Activated B cell treated with CpG ODN at 0.5 μM for 24 hours (primary cell): ENCODE measurements at regions not wholly inside any gene's neighbourhood (a gene's known extent, or its start where the extent isn't known, plus 50 kb on each side); places are given as distances from the start of the nearest gene placed in this dataset.
"Not testable (repeated sequence)": the region's sequence is repeated elsewhere in the genome, so short reads cannot be mapped to it uniquely, and the experiment has no call there.

Source experiments
- ATAC-seq: fragments of 200-7000 bp; cut with Tn5 transposase; one replicate; pipeline ENCODE4 v1.10.0; 2021; ENCODE audit warnings: low read depth, mild to moderate bottlenecking, moderate library complexity
- CTCF ChIA-PET: fragments of 350-600 bp; sonication (Branson Sonifier 250); formaldehyde crosslinking; loops from one replicate; lab custom pipeline; 2021; ENCODE audit warnings: antibody characterized with exemption; lab: Charles Lee
- POLR2A ChIA-PET: fragments of 350-600 bp; sonication (Branson Sonifier 250); formaldehyde crosslinking; loops from one replicate; lab custom pipeline; 2021; ENCODE audit warnings: antibody characterized with exemption; lab: Charles Lee
- DNase-seq: peaks from one replicate; pipeline ENCODE4 v3.0.0; 2022
- H3K27ac Mint-ChIP-seq: one replicate; pipeline ENCODE4 v1.8.0; 2020; ENCODE audit warnings: mixed read lengths
- H3K27me3 Mint-ChIP-seq: one replicate; pipeline ENCODE4 v1.8.0; 2021; ENCODE audit warnings: mixed read lengths
- H3K36me3 Mint-ChIP-seq: one replicate; pipeline ENCODE4 v1.8.0; 2021; ENCODE audit warnings: low read depth, mixed read lengths
- H3K4me1 Mint-ChIP-seq: one replicate; pipeline ENCODE4 v1.8.0; 2021; ENCODE audit warnings: mixed read lengths
- H3K4me3 Mint-ChIP-seq: one replicate; pipeline ENCODE4 v1.8.0; 2020; ENCODE audit warnings: mild to moderate bottlenecking, mixed read lengths
- H3K9me3 Mint-ChIP-seq: one replicate; pipeline ENCODE4 v1.8.0; 2020; ENCODE audit warnings: mixed read lengths
- intact Hi-C: fragments of 100-400 bp; cut with micrococcal nuclease; formaldehyde crosslinking; loops from one replicate; pipeline ENCODE4 v1.15.1; 2024
- TF ChIP-seq, protein P1 (sequence below): fragments of 200-600 bp; IDR thresholded peaks from one replicate; pipeline ENCODE4 v1.8.0; 2022; ENCODE audit warnings: antibody characterized with exemption, mild to moderate bottlenecking

DNA sequence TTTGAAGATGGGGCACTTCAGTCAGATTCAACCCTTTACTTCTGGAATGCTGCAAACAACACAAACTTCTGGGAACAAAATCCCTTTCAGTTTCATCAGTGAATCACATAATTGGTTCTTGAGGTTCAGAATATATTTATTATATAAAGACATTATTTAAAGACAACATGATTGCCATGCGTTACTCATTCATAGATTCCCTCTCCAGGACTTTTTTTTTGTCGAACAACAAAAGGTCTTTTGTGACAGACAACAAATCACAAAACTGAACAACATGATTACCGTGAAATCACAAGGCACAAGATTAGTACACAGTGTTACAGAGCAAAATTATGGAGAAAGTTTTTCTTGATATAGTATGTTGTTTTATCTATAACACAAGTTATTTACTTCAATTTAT lies 1815.0 kb downstream of the NCAM2 start:
- Mint-ChIP-seq H3K4me1 (no peaks in the 10 kb centered on the region), H3K4me3 (no peak overlapping the region), H3K27me3 (no peaks in the 10 kb centered on the region), H3K9me3 (no peaks in the 10 kb centered on the region), H3K27ac (no peak overlapping the region), H3K36me3 (no peaks in the 10 kb centered on the region)
- CTCF ChIA-PET = no interaction called here
- intact Hi-C loops = no loop called here
- TF ChIP-seq, protein P1, sequence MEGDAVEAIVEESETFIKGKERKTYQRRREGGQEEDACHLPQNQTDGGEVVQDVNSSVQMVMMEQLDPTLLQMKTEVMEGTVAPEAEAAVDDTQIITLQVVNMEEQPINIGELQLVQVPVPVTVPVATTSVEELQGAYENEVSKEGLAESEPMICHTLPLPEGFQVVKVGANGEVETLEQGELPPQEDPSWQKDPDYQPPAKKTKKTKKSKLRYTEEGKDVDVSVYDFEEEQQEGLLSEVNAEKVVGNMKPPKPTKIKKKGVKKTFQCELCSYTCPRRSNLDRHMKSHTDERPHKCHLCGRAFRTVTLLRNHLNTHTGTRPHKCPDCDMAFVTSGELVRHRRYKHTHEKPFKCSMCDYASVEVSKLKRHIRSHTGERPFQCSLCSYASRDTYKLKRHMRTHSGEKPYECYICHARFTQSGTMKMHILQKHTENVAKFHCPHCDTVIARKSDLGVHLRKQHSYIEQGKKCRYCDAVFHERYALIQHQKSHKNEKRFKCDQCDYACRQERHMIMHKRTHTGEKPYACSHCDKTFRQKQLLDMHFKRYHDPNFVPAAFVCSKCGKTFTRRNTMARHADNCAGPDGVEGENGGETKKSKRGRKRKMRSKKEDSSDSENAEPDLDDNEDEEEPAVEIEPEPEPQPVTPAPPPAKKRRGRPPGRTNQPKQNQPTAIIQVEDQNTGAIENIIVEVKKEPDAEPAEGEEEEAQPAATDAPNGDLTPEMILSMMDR = no peak
- no peak for DNase-seq
- POLR2A ChIA-PET = no interaction called here
- ATAC-seq = no peak

DNA sequence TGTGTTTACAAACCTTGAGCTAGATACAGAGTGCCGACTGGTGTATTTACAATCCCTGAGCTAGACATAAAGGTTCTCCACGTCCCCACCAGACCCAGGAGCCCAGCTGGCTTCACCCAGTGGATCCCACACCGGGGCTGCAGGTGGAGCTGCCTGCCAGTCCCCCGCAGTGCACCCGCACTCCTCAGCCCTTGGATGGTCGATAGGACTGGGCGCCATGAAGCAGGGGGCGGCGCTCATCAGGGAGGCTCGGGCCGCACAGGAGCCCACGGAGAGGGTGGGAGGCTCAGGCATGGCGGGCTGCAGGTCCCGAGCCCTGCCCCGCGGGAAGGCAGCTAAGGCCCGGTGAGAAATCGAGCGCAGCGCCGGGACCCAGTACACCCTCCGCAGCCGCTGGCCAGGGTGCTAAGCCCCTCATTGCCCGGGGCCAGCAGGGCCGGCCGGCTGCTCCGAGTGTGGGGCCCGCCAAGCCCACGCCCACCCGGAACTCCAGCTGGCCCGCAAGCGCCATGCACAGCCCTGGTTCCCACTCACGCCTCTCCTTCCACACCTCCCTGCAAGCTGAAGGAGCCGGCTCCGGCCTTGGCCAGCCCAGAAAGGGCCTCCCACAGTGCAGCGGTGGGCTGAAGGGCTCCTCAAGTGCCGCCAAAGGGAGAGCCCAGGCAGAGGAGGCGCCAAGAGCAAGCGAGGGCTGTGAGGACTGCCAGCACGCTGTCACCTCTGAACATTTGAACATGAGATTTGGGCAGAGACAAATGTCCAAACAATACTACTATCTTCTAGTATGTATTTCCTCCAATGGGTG lies 1820.7 kb downstream of the NCAM2 start:
- intact Hi-C loops, H3K27me3 Mint-ChIP-seq, ATAC-seq, POLR2A ChIA-PET, CTCF ChIA-PET, H3K27ac Mint-ChIP-seq, H3K9me3 Mint-ChIP-seq, DNase-seq, H3K4me3 Mint-ChIP-seq, H3K36me3 Mint-ChIP-seq, H3K4me1 Mint-ChIP-seq: not testable (repeated sequence)

DNA sequence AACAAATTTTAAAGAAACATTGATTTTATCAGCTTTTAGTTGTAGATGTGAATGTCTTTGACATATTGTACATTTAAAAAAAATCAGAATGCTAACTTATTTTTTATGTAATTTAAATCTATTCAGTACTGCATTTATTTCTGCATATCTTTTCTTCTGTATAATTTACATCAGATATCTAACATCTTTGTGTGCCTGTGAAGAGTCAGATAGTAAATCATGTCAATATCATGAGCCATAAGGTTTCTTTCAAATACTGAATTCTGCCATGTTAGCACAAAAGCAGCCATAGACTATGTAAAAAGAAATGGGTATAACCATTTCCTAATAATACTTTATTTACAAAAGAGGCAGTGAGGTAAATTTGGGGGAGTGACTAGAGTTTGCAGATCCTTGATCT lies 1829.2 kb downstream of the NCAM2 start:
- Mint-ChIP-seq H3K9me3 (peaks cover 14% of the 10 kb centered on the region), H3K27me3 (no peaks in the 10 kb centered on the region), H3K36me3 (no peaks in the 10 kb centered on the region), H3K4me3 (no peak overlapping the region), H3K27ac (no peak overlapping the region), H3K4me1 (no peaks in the 10 kb centered on the region)
- no peak for DNase-seq
- intact Hi-C loops = no loop called here
- TF ChIP-seq, protein P1 = no peak
- ChIA-PET CTCF (no interaction called here), POLR2A (no interaction called here)
- ATAC-seq = no peak

DNA sequence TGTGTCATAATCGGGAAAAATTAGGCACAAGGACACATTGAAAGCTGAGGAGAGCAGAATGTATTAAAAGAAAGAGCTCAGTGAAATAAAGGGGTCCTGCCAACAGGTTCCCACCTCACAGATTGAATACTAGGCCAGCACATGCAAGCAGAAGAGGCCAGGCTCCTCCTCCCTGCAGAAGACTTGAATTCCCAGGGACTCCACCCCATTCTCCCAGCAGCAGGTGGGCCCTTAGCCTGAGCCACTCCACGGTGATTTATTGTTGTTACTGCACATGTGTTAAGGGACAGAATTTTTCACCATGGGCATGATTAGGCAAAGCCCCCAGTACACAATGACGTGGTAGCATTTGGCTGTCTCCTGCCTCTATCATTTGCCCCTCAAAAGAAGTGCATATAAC lies 1844.7 kb downstream of the NCAM2 start:
- ATAC-seq = no peak
- DNase-seq = no peak
- intact Hi-C loops = no loop called here
- H3K27ac Mint-ChIP-seq = no peak overlapping the region
- ChIA-PET POLR2A (no interaction called here), CTCF (no interaction called here)
- peaks cover 8% of the 10 kb centered on the region for H3K9me3 Mint-ChIP-seq
- no peak overlapping the region for H3K4me3 Mint-ChIP-seq
- no peaks in the 10 kb centered on the region for H3K27me3 Mint-ChIP-seq
- TF ChIP-seq, protein P1 = no peak
- H3K36me3 Mint-ChIP-seq = no peaks in the 10 kb centered on the region
- H3K4me1 Mint-ChIP-seq = no peaks in the 10 kb centered on the region

DNA sequence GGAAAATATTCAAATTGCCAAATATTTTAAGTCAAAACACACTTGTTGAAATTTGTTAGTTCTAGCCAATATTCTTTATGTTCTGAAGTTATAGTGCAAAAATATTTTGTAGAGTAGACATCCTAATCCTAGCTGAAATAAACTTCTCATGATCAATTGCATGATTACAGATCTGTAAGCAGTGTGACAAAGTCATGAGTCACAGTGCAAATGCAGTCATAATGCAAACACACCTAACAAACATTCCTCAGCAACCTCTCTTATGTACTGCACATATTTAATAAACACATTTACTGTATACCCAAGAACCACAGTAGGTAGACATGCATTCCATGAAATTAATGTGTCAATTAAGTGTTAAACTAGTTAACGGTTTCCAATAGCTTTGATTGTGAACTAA lies 1857.4 kb downstream of the NCAM2 start:
- Mint-ChIP-seq H3K4me1 (no peaks in the 10 kb centered on the region), H3K27me3 (no peaks in the 10 kb centered on the region), H3K9me3 (peaks cover 2% of the 10 kb centered on the region), H3K36me3 (no peaks in the 10 kb centered on the region), H3K4me3 (no peak overlapping the region), H3K27ac (no peak overlapping the region)
- intact Hi-C loops = no loop called here
- TF ChIP-seq, protein P1 = no peak
- DNase-seq (no peak), ATAC-seq (no peak)
- CTCF ChIA-PET = no interaction called here
- POLR2A ChIA-PET = no interaction called here

DNA sequence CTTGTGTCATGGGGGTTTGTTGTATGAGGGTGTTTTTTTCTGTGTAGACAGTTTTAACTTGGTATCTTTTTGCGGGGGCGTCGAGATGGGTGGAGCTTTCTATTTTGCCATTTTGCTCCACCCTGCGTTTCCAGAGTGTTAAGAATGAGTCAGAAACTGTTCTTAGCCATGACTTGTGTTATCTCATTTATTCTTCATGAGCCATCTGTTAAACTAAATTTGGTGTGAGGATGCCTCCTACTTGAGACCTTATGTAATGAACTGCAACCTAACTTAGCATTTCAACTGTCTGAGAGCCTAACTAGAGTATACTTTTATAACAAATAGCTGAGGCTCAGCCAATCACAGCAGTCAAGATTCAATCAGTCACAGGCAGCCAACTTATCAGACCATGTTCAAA lies 1873.5 kb downstream of the NCAM2 start:
- Mint-ChIP-seq H3K36me3 (no peaks in the 10 kb centered on the region), H3K4me1 (no peaks in the 10 kb centered on the region), H3K27me3 (no peaks in the 10 kb centered on the region), H3K4me3 (no peak overlapping the region), H3K27ac (no peak overlapping the region), H3K9me3 (no peaks in the 10 kb centered on the region)
- DNase-seq (no peak), ATAC-seq (no peak)
- CTCF ChIA-PET = no interaction called here
- intact Hi-C loops = no loop called here
- POLR2A ChIA-PET = no interaction called here
- TF ChIP-seq, protein P1 = no peak
